ENCODE measurements at regions not wholly inside any gene's neighbourhood (a gene's known extent, or its start where the extent isn't known, plus 50 kb on each side); places are given as distances from the start of the nearest gene placed in this dataset.
"Not testable (repeated sequence)": the region's sequence is repeated elsewhere in the genome, so short reads cannot be mapped to it uniquely, and the experiment has no call there.

- no peak overlapping the region for H3K27ac ChIP-seq
- no peaks in the 10 kb centered on the region for H3K9me3 ChIP-seq
- H3K4me3 ChIP-seq (ENCODE audit: low read depth in 1 of 2, low read length in 1 of 2): no peak overlapping the region
- no peaks in the 10 kb centered on the region for H3K27me3 ChIP-seq
- no peaks in the 10 kb centered on the region for H3K4me1 ChIP-seq (ENCODE audit: control insufficient read depth in 1 of 2, insufficient read depth in 1 of 2, low read depth in 1 of 2, low read length in 1 of 2)
- H3K36me3 ChIP-seq: no peaks in the 10 kb centered on the region
- TF ChIP-seq CTCF (IDR thresholded peaks at IDR 0.05): no peak
These were observed 1193.9 kb downstream of the PLA2G4A start for GRCh38 chr1:188022661-188023060.

- H3K4me1 ChIP-seq (ENCODE audit: control insufficient read depth in 1 of 2, insufficient read depth in 1 of 2, low read depth in 1 of 2, low read length in 1 of 2): no peaks in the 10 kb centered on the region
- H3K36me3 ChIP-seq: no peaks in the 10 kb centered on the region
- H3K27ac ChIP-seq: no peak overlapping the region
- H3K4me3 ChIP-seq (ENCODE audit: low read depth in 1 of 2, low read length in 1 of 2): no peak overlapping the region
- H3K9me3 ChIP-seq: no peaks in the 10 kb centered on the region
- no peaks in the 10 kb centered on the region for H3K27me3 ChIP-seq
- TF ChIP-seq CTCF (IDR thresholded peaks at IDR 0.05): no peak
These were observed 1194.5 kb downstream of the PLA2G4A start for GRCh38 chr1:188023206-188023605.

GRCh38 chr1:188027613-188028012 is 1198.9 kb downstream of the PLA2G4A start:
- no peaks in the 10 kb centered on the region for H3K9me3 ChIP-seq
- H3K27ac ChIP-seq: no peak overlapping the region

GRCh38 chr1:188037572-188037971 is 1208.8 kb downstream of the PLA2G4A start:
- H3K4me3 ChIP-seq (ENCODE audit: low read depth in 1 of 2, low read length in 1 of 2); H3K36me3 ChIP-seq; H3K27me3 ChIP-seq; H3K4me1 ChIP-seq (ENCODE audit: control insufficient read depth in 1 of 2, insufficient read depth in 1 of 2, low read depth in 1 of 2, low read length in 1 of 2); H3K9me3 ChIP-seq; H3K27ac ChIP-seq: not testable (repeated sequence)

More at GRCh38 chr1:188027613-188028012, 1198.9 kb downstream of the PLA2G4A start:
- no peaks in the 10 kb centered on the region for H3K27me3 ChIP-seq
- H3K4me1 ChIP-seq (ENCODE audit: control insufficient read depth in 1 of 2, insufficient read depth in 1 of 2, low read depth in 1 of 2, low read length in 1 of 2): no peaks in the 10 kb centered on the region
- H3K4me3 ChIP-seq (ENCODE audit: low read depth in 1 of 2, low read length in 1 of 2): no peak overlapping the region
- H3K36me3 ChIP-seq: no peaks in the 10 kb centered on the region
- TF ChIP-seq CTCF (IDR thresholded peaks at IDR 0.05): no peak

GRCh38 chr1:188043536-188044245 is 1214.9 kb downstream of the PLA2G4A start:
- H3K4me3 ChIP-seq (ENCODE audit: low read depth in 1 of 2, low read length in 1 of 2): no peak overlapping the region
- no peaks in the 10 kb centered on the region for H3K36me3 ChIP-seq
- no peaks in the 10 kb centered on the region for H3K4me1 ChIP-seq (ENCODE audit: control insufficient read depth in 1 of 2, insufficient read depth in 1 of 2, low read depth in 1 of 2, low read length in 1 of 2)
- H3K9me3 ChIP-seq: no peaks in the 10 kb centered on the region
- H3K27me3 ChIP-seq: no peaks in the 10 kb centered on the region
- TF ChIP-seq CTCF (IDR thresholded peaks at IDR 0.05): no peak
- H3K27ac ChIP-seq: no peak overlapping the region

GRCh38 chr1:188050250-188050649 is 1221.5 kb downstream of the PLA2G4A start:
- no peaks in the 10 kb centered on the region for H3K27me3 ChIP-seq
- H3K36me3 ChIP-seq: no peaks in the 10 kb centered on the region
- no peaks in the 10 kb centered on the region for H3K9me3 ChIP-seq
- no peak overlapping the region for H3K27ac ChIP-seq
- no peak for TF ChIP-seq CTCF (IDR thresholded peaks at IDR 0.05)
- H3K4me1 ChIP-seq (ENCODE audit: control insufficient read depth in 1 of 2, insufficient read depth in 1 of 2, low read depth in 1 of 2, low read length in 1 of 2): no peaks in the 10 kb centered on the region
- H3K4me3 ChIP-seq (ENCODE audit: low read depth in 1 of 2, low read length in 1 of 2): no peak overlapping the region

Data from neutrophil (primary cell).